ENCODE measurements at regions not wholly inside any gene's neighbourhood (a gene's known extent, or its start where the extent isn't known, plus 50 kb on each side); places are given as distances from the start of the nearest gene placed in this dataset.
"Not testable (repeated sequence)": the region's sequence is repeated elsewhere in the genome, so short reads cannot be mapped to it uniquely, and the experiment has no call there.

DNA sequence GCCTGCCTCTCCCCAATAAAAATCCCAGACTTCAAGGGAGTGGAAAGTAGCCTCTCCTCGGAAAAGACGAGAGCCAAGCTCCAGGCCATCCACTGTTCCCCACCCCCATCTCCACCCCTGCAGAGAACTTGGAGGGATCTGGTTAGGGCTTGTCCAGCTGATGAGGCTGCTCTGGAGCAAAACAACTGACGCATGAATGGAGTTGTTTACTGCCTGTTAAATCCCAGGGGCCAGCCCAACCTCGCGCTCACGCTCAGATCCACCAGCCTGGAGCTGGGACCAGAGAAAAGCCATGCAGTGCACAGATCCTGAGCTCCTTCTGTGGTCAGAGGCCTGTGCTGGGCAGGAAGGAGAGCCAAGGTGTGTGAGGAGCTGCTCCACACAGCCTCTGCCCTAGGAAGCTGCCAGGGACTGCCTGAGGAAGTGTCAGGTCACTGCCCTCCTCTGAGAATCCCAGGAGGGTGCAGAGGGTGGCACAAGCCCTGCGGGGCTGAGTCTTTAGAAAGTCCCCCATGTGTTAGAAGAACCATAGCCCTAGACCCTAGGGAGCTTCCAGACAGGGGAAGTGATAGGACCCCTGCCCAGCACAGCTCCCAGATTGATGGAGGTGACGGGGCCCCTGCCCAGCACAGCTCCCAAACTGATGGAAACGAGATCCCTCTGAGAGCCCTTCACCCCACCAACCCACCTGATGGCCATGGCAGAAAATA lies 109.0 kb upstream of the IPO9 start:
- H3K27ac Mint-ChIP-seq, result no peak overlapping the region
- peaks cover 3% of the 10 kb centered on the region for H3K27me3 Mint-ChIP-seq
- DNase-seq (no peak), ATAC-seq (ENCODE audit: low read depth) (no peak)
- POLR2A ChIA-PET, result no interaction called here
- H3K36me3 Mint-ChIP-seq, result no peaks in the 10 kb centered on the region
- no peaks in the 10 kb centered on the region for H3K9me3 Mint-ChIP-seq
- no peak overlapping the region for H3K4me3 Mint-ChIP-seq
- peaks cover 2% of the 10 kb centered on the region for H3K4me1 Mint-ChIP-seq

DNA sequence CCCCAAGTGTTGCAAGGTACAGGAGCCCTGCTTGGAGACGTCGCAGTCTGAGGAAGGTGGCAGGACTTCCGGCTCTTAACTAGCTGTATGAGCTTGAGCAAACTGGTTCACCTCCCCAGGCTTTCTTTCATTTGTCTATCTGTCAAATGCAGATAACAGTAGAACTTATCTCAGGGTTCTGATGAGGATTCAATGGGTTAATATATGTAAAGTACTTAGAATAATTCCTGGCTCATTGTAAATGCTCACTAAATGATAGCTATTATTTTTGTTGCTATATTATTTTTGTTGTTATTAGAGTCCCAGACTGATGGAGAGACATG lies 108.5 kb upstream of the IPO9 start:
- Mint-ChIP-seq H3K27me3 (peaks cover 3% of the 10 kb centered on the region), H3K36me3 (no peaks in the 10 kb centered on the region), H3K4me1 (peaks cover 2% of the 10 kb centered on the region), H3K9me3 (no peaks in the 10 kb centered on the region), H3K4me3 (no peak overlapping the region), H3K27ac (no peak overlapping the region)
- no peak for ATAC-seq (ENCODE audit: low read depth)
- DNase-seq, result no peak
- POLR2A ChIA-PET, result no interaction called here

DNA sequence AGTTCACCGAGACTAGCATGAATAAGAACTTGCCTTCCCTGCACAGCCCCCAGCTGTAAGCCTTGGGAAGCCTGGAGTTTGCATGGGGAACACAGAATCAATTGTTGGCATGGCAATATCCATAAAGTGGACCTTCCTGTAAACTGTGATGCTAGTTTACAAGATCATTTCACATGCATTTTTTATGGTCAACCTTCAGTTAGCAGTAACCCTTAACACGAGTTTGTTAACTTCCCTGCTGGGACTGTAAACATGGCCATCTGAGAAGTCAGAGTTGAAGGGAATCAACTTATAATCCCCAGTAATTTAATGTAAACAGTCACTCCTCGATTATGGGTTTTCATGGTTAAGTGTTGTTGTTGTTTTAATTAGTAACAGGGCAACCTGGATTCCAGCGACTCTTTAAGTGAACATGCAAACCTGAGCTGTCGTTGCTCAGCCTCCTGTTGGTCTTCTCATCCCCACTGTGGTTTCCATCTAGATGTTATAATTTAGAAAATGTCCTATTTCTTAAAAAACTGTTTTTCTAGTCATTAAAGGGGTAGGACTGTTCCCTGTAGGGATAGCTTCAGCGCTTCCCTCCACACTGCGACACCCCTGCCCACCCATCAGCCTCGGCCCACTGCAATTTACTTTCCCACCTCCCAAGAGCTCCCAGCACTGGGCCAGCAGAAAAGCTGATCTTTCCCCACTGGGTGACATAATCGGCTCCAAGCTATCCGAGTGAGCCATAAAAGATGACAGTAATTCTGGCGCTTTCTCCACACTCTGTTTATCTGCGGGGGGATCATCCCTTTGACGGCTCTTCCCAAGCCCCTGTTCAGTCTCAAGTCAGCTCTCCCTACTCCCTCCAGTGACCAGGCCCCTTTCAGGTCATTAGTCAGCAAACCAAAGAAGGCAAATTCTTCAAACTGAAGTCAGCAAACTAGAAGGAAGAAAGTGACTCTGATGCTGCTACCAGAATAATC lies 107.6 kb upstream of the IPO9 start:
- H3K27me3 Mint-ChIP-seq, result peaks cover 3% of the 10 kb centered on the region
- H3K4me1 Mint-ChIP-seq, result no peaks in the 10 kb centered on the region
- ATAC-seq (ENCODE audit: low read depth) (no peak), DNase-seq (no peak)
- no peaks in the 10 kb centered on the region for H3K9me3 Mint-ChIP-seq
- H3K27ac Mint-ChIP-seq, result no peak overlapping the region
- H3K4me3 Mint-ChIP-seq, result no peak overlapping the region
- POLR2A ChIA-PET, result no interaction called here
- H3K36me3 Mint-ChIP-seq, result no peaks in the 10 kb centered on the region

DNA sequence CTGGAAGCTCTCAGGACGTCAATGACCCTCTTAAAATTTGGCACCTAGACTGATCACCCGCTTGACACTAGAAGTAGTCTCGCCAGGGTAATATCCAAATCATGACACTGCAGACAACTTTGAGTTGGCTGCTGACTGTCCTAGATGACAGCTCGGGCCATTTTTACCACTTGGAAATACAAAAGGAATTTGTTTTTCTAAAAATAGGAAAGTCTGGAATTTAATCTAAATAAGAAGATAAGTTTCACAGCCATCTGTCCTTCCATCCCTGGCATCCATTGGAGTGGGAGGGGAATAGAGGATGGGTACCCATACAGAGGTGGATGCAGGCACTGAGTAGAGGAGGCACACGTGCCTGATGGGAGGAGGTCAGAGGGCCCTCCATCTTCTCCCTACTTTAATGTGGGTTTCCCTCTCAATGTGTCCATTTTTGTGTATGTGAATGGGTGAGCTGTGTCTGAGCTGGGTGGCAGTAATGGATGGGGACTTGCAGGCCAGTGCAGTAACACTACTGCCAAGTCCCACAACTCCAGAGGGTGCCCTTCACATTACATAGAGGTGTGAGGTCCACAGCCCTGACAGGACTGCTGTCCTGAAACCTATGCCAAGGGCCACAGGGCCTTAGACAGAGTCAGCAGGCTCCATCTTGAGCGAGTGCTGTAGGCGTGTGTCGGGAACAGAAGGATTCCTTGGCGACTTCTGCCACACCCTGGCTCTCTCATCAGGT lies 104.8 kb upstream of the IPO9 start:
- Mint-ChIP-seq H3K4me1 (no peaks in the 10 kb centered on the region), H3K27me3 (peaks cover 8% of the 10 kb centered on the region), H3K27ac (no peak overlapping the region), H3K4me3 (no peak overlapping the region), H3K36me3 (no peaks in the 10 kb centered on the region), H3K9me3 (no peaks in the 10 kb centered on the region)
- ATAC-seq (ENCODE audit: low read depth) (no peak), DNase-seq (no peak)
- POLR2A ChIA-PET, result no interaction called here

DNA sequence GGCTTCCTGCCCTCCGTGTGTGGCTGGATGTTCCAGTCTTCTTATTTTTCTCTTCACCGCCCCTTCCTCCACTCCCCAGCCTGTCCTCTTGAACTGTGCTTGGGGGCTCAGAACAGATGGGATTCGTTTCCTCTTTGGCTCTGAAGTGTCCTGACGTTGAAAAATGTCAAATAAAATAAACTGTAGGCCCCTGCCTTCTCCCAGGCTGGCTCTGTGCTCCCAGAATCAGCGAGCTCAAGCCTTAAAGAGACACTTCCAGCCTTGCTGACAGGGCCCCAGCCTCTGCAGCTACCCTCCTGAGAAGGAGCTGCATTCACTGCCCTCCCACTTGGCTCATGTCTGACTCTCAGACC lies 104.2 kb upstream of the IPO9 start:
- POLR2A ChIA-PET, result no interaction called here
- Mint-ChIP-seq H3K36me3 (no peaks in the 10 kb centered on the region), H3K27me3 (peaks cover 8% of the 10 kb centered on the region), H3K27ac (no peak overlapping the region), H3K4me3 (no peak overlapping the region), H3K9me3 (no peaks in the 10 kb centered on the region), H3K4me1 (no peaks in the 10 kb centered on the region)
- DNase-seq, result no peak
- ATAC-seq (ENCODE audit: low read depth), result no peak

DNA sequence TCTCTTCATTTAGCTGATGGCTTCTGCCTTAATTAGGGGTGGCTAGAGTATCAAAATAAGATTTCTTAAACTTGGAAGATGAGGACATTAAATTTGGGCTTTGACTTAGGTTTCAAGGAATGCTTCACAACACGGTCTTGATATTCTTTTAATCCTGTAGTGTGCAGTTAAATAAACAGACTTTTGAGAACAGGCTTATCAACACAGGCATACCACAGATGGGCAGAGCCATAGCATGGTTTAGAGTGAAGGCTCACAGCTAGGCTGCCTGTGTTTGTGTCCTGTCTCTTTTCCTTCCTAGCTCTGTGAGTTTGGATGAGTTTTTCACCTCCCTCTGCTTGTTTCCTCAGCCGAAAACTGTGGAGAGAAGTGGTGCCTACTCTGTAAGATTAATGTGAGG lies 102.3 kb upstream of the IPO9 start:
- ATAC-seq (ENCODE audit: low read depth) (no peak), DNase-seq (no peak)
- H3K27ac Mint-ChIP-seq, result no peak overlapping the region
- POLR2A ChIA-PET, result interaction anchor here (1.3 kb wide), 1 partner anchor 10 kb away, joined by 3 read pairs; no protein-coding TSS in a partner anchor
- no peaks in the 10 kb centered on the region for H3K36me3 Mint-ChIP-seq
- no peak overlapping the region for H3K4me3 Mint-ChIP-seq
- no peaks in the 10 kb centered on the region for H3K9me3 Mint-ChIP-seq
- no peaks in the 10 kb centered on the region for H3K4me1 Mint-ChIP-seq
- H3K27me3 Mint-ChIP-seq, result peaks cover 11% of the 10 kb centered on the region

DNA sequence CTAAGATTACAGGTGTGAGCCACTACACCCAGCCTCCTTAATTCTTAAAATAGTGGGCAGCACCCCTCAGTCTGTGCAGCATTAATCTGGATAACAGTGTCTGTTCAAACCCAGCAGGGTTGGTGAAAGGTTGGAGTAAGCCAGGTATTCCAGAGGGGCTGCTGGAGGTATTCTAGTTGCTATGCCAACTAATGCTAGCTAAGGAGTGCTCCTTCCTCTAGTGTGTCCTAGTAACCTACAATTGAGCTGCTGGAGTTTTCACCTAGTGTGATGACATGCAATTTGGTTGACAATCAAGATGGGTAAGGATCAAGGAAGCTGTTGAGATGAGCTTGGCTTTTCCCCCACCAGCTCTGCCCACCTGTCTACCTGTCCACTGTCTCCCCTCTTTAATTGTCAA lies 100.2 kb upstream of the IPO9 start:
- Mint-ChIP-seq H3K9me3 (no peaks in the 10 kb centered on the region), H3K4me1 (no peaks in the 10 kb centered on the region), H3K27ac (no peak overlapping the region), H3K4me3 (no peak overlapping the region), H3K36me3 (no peaks in the 10 kb centered on the region), H3K27me3 (peaks cover 8% of the 10 kb centered on the region)
- ATAC-seq (ENCODE audit: low read depth) (no peak), DNase-seq (no peak)
- POLR2A ChIA-PET, result no interaction called here

DNA sequence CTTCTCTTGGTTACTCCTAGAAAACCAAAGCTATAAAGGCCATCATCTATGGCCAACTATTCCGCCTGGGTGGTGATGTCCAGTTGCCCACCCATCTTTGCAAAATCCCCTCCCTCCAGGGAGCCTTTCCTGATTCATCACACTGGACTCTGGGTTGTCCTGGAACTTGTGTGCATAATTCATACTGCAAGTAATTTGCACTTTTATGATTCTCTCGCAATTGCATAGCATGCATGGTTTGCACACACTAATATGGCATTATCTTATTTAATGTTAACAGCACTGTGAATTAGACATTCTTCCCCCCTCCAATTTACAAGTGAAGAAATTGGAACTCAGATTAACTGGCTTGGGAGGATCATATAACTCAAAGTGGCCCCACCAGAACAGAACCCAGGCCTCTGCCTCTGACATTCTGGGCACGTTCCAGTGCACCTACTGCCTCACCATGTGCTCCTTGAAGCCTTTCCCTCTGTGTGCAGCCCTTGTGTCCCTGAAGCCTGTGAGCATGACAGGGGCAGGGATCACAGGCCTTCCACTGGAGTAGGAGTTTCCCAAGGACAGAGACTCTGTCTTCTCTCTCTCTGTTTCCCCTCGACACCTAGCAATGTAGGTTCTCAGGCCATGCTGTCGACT lies 98.9 kb upstream of the IPO9 start:
- no peak overlapping the region for H3K4me3 Mint-ChIP-seq
- DNase-seq (no peak), ATAC-seq (ENCODE audit: low read depth) (no peak)
- peaks cover 10% of the 10 kb centered on the region for H3K27me3 Mint-ChIP-seq
- POLR2A ChIA-PET, result no interaction called here
- no peak overlapping the region for H3K27ac Mint-ChIP-seq
- no peaks in the 10 kb centered on the region for H3K4me1 Mint-ChIP-seq
- H3K36me3 Mint-ChIP-seq, result no peaks in the 10 kb centered on the region
- no peaks in the 10 kb centered on the region for H3K9me3 Mint-ChIP-seq

DNA sequence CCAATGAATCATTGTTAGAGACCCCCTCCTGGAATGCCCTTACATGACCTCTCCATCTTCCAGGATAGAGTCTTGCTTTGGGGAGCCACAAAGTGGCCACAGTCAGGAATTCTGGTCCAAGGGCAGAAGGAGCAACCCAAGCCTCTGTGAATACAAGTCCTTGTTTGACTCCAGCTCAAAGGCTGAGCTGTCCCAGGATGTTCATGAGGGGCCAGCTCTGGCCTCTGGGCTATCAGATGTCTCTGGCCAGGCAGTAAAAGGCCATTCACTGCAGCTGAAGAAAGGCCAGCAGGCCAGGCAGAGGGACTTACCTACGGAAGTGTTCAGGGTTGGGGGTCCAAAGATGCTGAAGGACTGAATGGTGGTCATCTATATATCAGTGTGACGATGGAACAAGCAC lies 98.3 kb upstream of the IPO9 start:
- H3K4me1 Mint-ChIP-seq, result no peaks in the 10 kb centered on the region
- ATAC-seq (ENCODE audit: low read depth) (no peak), DNase-seq (no peak)
- no peak overlapping the region for H3K4me3 Mint-ChIP-seq
- H3K36me3 Mint-ChIP-seq, result no peaks in the 10 kb centered on the region
- H3K9me3 Mint-ChIP-seq, result no peaks in the 10 kb centered on the region
- POLR2A ChIA-PET, result no interaction called here
- H3K27me3 Mint-ChIP-seq, result peaks cover 10% of the 10 kb centered on the region
- H3K27ac Mint-ChIP-seq, result no peak overlapping the region

DNA sequence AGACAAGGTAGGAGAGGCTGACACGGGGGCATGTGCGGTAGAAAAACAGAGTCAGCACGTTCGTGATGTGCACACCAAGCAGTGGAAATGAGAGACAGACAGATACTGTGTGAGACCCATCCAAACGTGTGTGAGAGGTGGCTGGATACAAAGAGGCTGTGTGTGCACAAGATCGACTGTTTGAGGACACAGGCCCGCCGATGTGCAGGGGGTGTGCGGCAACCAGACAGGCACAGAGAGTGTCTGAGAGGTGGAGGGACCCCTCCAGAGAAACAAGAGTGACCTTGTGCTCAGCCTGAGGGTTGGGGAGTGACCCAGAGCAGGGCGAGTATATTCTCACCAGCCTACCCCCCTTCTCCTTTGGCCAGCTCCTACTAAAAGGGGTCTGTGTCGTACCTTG lies 97.8 kb upstream of the IPO9 start:
- H3K9me3 Mint-ChIP-seq, result no peaks in the 10 kb centered on the region
- H3K27ac Mint-ChIP-seq, result no peak overlapping the region
- H3K27me3 Mint-ChIP-seq, result peaks cover 10% of the 10 kb centered on the region
- no peak overlapping the region for H3K4me3 Mint-ChIP-seq
- DNase-seq (no peak), ATAC-seq (ENCODE audit: low read depth) (no peak)
- no peaks in the 10 kb centered on the region for H3K4me1 Mint-ChIP-seq
- POLR2A ChIA-PET, result no interaction called here
- H3K36me3 Mint-ChIP-seq, result no peaks in the 10 kb centered on the region

DNA sequence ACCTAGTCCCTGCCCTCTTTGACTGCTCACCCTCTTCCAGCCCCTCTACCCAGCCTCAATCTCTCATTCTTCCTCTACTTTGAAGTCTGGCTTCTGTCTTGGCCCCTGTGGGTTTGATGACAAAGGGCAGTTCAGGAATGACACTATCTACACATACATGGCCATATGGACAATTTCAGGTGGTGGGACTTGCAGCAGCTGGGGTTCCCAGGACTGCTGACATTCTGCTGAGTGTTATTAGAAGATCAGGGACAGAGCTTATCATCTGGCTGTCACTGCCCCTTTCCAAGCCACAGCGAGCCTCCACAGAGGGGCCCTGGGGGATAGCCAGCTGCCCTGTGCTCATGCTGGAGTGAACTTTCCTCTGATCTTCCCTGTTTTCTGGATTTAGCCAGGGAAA lies 97.4 kb upstream of the IPO9 start:
- ATAC-seq (ENCODE audit: low read depth) (no peak), DNase-seq (no peak)
- Mint-ChIP-seq H3K4me1 (no peaks in the 10 kb centered on the region), H3K27ac (no peak overlapping the region), H3K36me3 (no peaks in the 10 kb centered on the region), H3K4me3 (no peak overlapping the region), H3K27me3 (peaks cover 10% of the 10 kb centered on the region), H3K9me3 (no peaks in the 10 kb centered on the region)
- POLR2A ChIA-PET, result no interaction called here

DNA sequence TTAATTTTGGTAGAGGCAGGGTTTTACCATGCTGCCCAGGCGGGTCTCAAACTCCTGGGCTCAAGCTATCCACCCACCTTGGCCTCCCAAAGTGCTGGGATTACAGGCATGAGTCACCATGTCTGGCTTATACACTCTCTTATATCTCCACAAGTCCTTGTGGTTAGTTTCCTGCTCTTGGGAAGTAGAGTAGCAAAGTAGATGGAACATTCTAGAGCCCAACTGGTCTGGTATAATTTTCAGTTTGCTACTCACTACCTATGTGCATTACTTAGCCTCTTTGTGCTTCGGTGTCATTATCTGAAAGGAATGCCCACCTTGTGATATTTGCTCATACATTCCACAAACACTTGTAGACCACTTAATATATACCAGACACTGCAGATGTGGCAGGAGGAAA lies 96.6 kb upstream of the IPO9 start:
- Mint-ChIP-seq H3K27ac (no peak overlapping the region), H3K9me3 (no peaks in the 10 kb centered on the region), H3K36me3 (no peaks in the 10 kb centered on the region), H3K27me3 (peaks cover 14% of the 10 kb centered on the region), H3K4me3 (no peak overlapping the region), H3K4me1 (no peaks in the 10 kb centered on the region)
- DNase-seq (no peak), ATAC-seq (ENCODE audit: low read depth) (no peak)
- POLR2A ChIA-PET, result no interaction called here

DNA sequence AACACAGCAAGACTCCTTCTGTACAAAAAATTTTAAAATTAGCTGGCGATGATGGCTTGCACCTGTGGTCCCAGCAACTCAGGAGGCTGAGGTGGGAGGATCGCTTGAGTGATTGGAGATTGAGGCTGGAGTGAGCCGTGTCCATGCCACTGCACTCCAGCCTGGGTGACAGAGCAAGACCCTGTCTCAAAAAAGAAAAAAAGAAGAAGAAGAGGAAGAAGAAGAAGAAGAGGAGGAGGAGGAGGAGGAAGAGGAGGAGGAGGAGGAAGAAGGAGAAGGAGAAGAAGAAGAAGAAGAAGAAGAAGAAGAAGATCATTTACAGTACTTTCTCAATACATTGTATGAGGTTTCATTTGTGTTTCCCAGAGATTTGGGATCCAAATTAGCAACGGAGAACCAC lies 94.7 kb upstream of the IPO9 start:
- H3K36me3 Mint-ChIP-seq; H3K27ac Mint-ChIP-seq; DNase-seq; ATAC-seq (ENCODE audit: low read depth); H3K4me3 Mint-ChIP-seq; H3K9me3 Mint-ChIP-seq; H3K4me1 Mint-ChIP-seq; POLR2A ChIA-PET: not testable (repeated sequence)
- peaks cover 24% of the 10 kb centered on the region for H3K27me3 Mint-ChIP-seq

Data from activated naive CD8-positive, alpha-beta T cell treated with anti-CD3 and anti-CD28 coated beads, Interleukin-2, amount 10 ng/mL, durations not matched to agents 7 days and 5 days (primary cell).